Esophagus squamous epithelium (tissue), 5 donors: ENCODE measurements at regions not wholly inside any gene's neighbourhood (a gene's known extent, or its start where the extent isn't known, plus 50 kb on each side); places are given as distances from the start of the nearest gene placed in this dataset.

ENCODE experiments used
- DNase-seq: peaks from one replicate; lab custom pipeline; 2025; lab: John Stamatoyannopoulos, UW
- H3K27ac ChIP-seq, 4 donors: fragments of 200-600 bp; sonication (generic); one replicate each; pipeline ENCODE4 v1.5.1; 2016 to 2019; ENCODE audit warnings: mild to moderate bottlenecking in 1 of 4
- H3K27me3 ChIP-seq, 4 donors: fragments of 200-600 bp; sonication (generic); 1 replicate in 3 of 4; 2 replicates in 1 of 4; pipeline versions ENCODE4 v1.5.1 to v1.6.0; 2017 to 2021; ENCODE audit warnings: antibody characterized with exemption in 1 of 4
- H3K36me3 ChIP-seq, 3 donors: fragments of 200-600 bp; sonication (generic); one replicate each; pipeline ENCODE4 v1.5.1; 2016 to 2019
- H3K4me1 ChIP-seq, 3 donors: fragments of 200-600 bp; sonication (generic); one replicate each; pipeline ENCODE4 v1.5.1; 2017 to 2019
- H3K4me3 ChIP-seq, 4 donors: fragments of 200-600 bp; sonication (generic); 1 replicate in 3 of 4; 2 replicates in 1 of 4; pipeline ENCODE4 v1.5.1; 2016 to 2019; ENCODE audit warnings: mild to moderate bottlenecking in 2 of 4, moderate library complexity in 1 of 4
- H3K9me3 ChIP-seq, 3 donors: fragments of 200-600 bp; sonication (generic); one replicate each; pipeline ENCODE4 v1.5.1; 2016 to 2019
- POLR2A ChIP-seq, 4 donors: fragments of 450-650 bp; IDR thresholded peaks; one replicate each; pipeline ENCODE4 v1.6.1; 2017; ENCODE audit warnings: antibody characterized with exemption in 4 of 4, mild to moderate bottlenecking in 4 of 4, moderate library complexity in 3 of 4
- WGBS, 2 donors: methylation state at CpG; one replicate each; pipeline ENCODE4 v1.1.5; 2018; 5-methylcytosine and 5-hydroxymethylcytosine counted together
- intact Hi-C: fragments of 100-400 bp; cut with DNase I; formaldehyde crosslinking; loops from one replicate; pipeline ENCODE4 v1.15.0; 2022
- TF ChIP-seq, protein P1 (sequence below), 6 experiments: fragments of 450-650 bp in 4 of 6; fragments of 200-600 bp in 2 of 6; sonication (generic) in 2 of 6; IDR thresholded peaks; one replicate each; pipeline ENCODE4 v1.5.1; 2016 to 2019; ENCODE audit warnings: antibody characterized with exemption in 6 of 6, mild to moderate bottlenecking in 4 of 6, moderate library complexity in 4 of 6
- donor health status: DM: yes; HTN: yes; CAD: no.

- Histone ChIP-seq H3K27me3 (no peaks in the 10 kb centered on the region), H3K4me1 (no peaks in the 10 kb centered on the region), H3K9me3 (peaks cover 0 to 22% (median 10%) of the 10 kb centered on the region in 3 donors), H3K4me3 (no peak overlapping the region), H3K27ac (no peak overlapping the region), H3K36me3 (no peaks in the 10 kb centered on the region)
- WGBS, 2 donors, result 78 to 84% methylated on average over 12 to 16 of the region's 18 CpGs
- intact Hi-C loops, result no loop called here
- no peak for TF ChIP-seq POLR2A (IDR thresholded peaks at IDR 0.05)
- TF ChIP-seq, protein P1, sequence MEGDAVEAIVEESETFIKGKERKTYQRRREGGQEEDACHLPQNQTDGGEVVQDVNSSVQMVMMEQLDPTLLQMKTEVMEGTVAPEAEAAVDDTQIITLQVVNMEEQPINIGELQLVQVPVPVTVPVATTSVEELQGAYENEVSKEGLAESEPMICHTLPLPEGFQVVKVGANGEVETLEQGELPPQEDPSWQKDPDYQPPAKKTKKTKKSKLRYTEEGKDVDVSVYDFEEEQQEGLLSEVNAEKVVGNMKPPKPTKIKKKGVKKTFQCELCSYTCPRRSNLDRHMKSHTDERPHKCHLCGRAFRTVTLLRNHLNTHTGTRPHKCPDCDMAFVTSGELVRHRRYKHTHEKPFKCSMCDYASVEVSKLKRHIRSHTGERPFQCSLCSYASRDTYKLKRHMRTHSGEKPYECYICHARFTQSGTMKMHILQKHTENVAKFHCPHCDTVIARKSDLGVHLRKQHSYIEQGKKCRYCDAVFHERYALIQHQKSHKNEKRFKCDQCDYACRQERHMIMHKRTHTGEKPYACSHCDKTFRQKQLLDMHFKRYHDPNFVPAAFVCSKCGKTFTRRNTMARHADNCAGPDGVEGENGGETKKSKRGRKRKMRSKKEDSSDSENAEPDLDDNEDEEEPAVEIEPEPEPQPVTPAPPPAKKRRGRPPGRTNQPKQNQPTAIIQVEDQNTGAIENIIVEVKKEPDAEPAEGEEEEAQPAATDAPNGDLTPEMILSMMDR (IDR thresholded peaks at IDR 0.05), result no peak
- no peak for DNase-seq
Observed at GRCh38 chr16:35141303-35141702, 1681.9 kb downstream of the TP53TG3F start.

- no peak overlapping the region for H3K27ac ChIP-seq
- no peaks in the 10 kb centered on the region for H3K4me1 ChIP-seq
- no peaks in the 10 kb centered on the region for H3K27me3 ChIP-seq
- H3K36me3 ChIP-seq, result no peaks in the 10 kb centered on the region
- WGBS, 2 donors, result 70 to 81% methylated on average over 3 to 4 of the region's 6 CpGs
- TF ChIP-seq, protein P1 (IDR thresholded peaks at IDR 0.05), result no peak
- intact Hi-C loops, result no loop called here
- DNase-seq, result no peak
- H3K4me3 ChIP-seq, result no peak overlapping the region
- peaks cover 0 to 27% (median 10%) of the 10 kb centered on the region in 3 donors for H3K9me3 ChIP-seq
Observed at GRCh38 chr16:35142147-35142808, 1682.9 kb downstream of the TP53TG3F start.

- no peaks in the 10 kb centered on the region for H3K27me3 ChIP-seq
- DNase-seq, result no peak
- intact Hi-C loops, result no loop called here
- no peak overlapping the region for H3K27ac ChIP-seq
- H3K9me3 ChIP-seq, result peaks cover 0 to 29% (median 10%) of the 10 kb centered on the region in 3 donors
- no peaks in the 10 kb centered on the region for H3K36me3 ChIP-seq
- H3K4me1 ChIP-seq, result no peaks in the 10 kb centered on the region
- TF ChIP-seq POLR2A (IDR thresholded peaks at IDR 0.05), result no peak
- TF ChIP-seq, protein P1 (IDR thresholded peaks at IDR 0.05), result no peak
- H3K4me3 ChIP-seq, result no peak overlapping the region
- WGBS, 2 donors, result 90 to 93% methylated on average over 9 to 10 of the region's 12 CpGs
Observed at GRCh38 chr16:35142809-35143192, 1683.4 kb downstream of the TP53TG3F start.

DNA sequence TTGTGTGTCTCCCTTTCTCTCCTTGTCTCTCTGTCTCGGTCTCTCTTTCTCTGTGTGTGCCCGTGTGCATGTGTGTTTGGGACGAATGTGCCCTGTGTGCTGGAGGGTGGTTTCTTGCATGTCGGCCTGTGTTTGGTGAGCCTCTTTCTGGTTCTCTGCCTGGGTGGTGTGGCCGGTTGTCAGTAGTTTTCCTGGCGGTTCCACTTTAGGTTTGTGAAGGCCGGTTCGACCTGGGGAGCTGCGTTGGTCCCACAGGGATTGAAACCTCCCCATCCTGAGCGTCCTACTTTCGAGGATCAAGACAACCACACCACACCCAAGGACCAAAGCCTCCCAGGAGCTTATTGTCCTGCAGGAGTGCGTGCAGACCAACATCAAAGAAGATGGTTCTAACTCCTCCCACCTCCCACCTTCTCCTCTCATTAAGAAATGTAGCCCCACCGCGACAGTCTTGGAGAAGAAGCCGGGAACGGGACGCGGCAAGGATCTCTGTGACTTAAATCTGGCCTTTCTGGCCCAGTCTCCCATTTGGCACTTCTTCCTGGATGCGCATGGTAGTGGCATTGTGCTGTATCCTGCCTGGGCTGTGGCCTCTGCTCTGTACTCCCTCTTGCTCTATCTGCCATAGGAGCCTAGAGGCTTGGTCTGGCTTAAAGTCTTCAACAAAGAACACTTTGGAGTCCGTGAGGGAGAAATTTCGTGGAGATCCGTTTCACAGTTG is 1685.0 kb downstream of the TP53TG3F start:
- WGBS, 2 donors, result 78 to 86% methylated on average over 16 to 22 of the region's 22 CpGs
- no peaks in the 10 kb centered on the region for H3K4me1 ChIP-seq
- TF ChIP-seq, protein P1 (IDR thresholded peaks at IDR 0.05), result no peak
- no peak for TF ChIP-seq POLR2A (IDR thresholded peaks at IDR 0.05)
- no peak overlapping the region for H3K27ac ChIP-seq
- no peak for DNase-seq
- H3K4me3 ChIP-seq, result no peak overlapping the region
- H3K9me3 ChIP-seq, result peaks cover 0 to 29% (median 10%) of the 10 kb centered on the region in 3 donors
- intact Hi-C loops, result no loop called here
- H3K27me3 ChIP-seq, result no peaks in the 10 kb centered on the region
- no peaks in the 10 kb centered on the region for H3K36me3 ChIP-seq

DNA sequence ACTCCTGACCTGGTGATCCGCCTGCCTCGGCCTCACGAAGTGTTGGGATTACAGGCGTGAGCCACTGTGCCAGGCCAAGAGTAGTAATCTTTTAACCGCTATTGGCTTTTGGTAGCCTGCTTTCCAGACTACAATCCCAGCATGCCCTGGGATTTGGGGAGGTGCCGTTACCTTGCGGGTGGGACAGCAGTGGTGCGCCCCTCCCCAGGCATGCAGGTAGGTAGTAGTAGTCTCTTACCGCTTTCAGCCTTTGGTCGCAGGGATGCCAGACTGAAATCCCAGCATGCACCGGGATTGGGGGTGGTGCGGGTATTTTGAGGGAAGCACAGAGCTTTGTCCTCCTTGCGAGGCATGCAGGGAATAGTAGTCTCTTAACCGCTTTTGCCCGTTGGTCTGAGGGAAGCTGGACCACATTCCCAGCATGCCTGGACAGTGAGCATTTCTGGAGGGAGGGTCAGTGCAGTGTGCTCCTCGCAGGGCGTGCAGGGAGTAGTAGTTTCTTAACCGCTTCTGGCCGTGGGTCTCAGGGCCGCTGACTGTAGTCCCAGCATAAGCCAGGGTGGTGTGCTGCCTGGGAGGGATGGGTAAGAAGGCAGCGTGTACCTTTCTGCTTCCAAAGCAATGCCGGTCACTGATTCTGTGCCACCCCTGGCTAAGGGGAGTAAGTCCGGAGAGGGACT is 1686.8 kb downstream of the TP53TG3F start:
- no peaks in the 10 kb centered on the region for H3K4me1 ChIP-seq
- H3K27ac ChIP-seq, result no peak overlapping the region
- H3K27me3 ChIP-seq, result no peaks in the 10 kb centered on the region
- H3K9me3 ChIP-seq, result peaks cover 0 to 19% (median 0%) of the 10 kb centered on the region in 3 donors
- TF ChIP-seq POLR2A (IDR thresholded peaks at IDR 0.05), result no peak
- TF ChIP-seq, protein P1 (IDR thresholded peaks at IDR 0.05), result no peak
- 84 to 85% methylated on average over 11 to 13 of the region's 23 CpGs for WGBS, 2 donors
- DNase-seq, result no peak
- no peaks in the 10 kb centered on the region for H3K36me3 ChIP-seq
- no peak overlapping the region for H3K4me3 ChIP-seq
- intact Hi-C loops, result no loop called here
